MG63 (cell line): ENCODE measurements at regions not wholly inside any gene's neighbourhood (a gene's known extent, or its start where the extent isn't known, plus 50 kb on each side); places are given as distances from the start of the nearest gene placed in this dataset.
A peak's percentile ranks its signal among the peaks of the same experiment; 100 is the strongest.

Source experiments
- DNase-seq: peaks from one replicate; pipeline ENCODE4 v3.0.0-alpha.2; 2020
- H3K27me3 ChIP-seq: fragments of 250-450 bp; sonication (Bioruptor Pico); 2 replicates; pipeline ENCODE4 v1.5.1; 2020; ENCODE audit warnings: mild to moderate bottlenecking, moderate library complexity
- H3K36me3 ChIP-seq: fragments of 250-450 bp; sonication (Bioruptor Pico); 2 replicates; pipeline ENCODE4 v1.5.1; 2020; ENCODE audit warnings: mild to moderate bottlenecking, moderate library complexity
- H3K4me3 ChIP-seq: fragments of 250-450 bp; sonication (Bioruptor Pico); 2 replicates; pipeline ENCODE4 v1.5.1; 2020; ENCODE audit warnings: mild to moderate bottlenecking, moderate library complexity
- H3K9me3 ChIP-seq: fragments of 250-450 bp; sonication (Bioruptor Pico); 2 replicates; pipeline ENCODE4 v1.5.1; 2020; ENCODE audit warnings: mild to moderate bottlenecking, moderate library complexity

DNA sequence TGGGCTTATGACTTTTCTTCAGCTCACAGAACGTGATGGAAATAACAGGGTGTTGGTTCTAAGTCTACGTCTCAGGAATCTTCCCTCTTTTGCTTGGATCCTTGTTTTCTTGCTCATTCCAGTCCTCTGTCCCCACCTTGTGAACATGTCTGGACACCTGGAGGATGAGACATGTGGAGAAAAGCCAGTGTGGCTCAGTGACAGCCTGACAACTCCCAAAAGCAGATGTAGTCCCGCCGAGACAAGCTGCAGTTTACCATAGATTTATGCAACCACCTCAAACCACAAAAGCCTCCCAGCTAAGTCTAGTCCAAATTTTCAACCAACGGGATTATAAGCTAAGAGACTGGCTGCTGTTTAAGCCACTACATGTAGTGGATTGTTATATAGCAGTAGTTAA is 476.1 kb downstream of the SH2D4B start:
- DNase-seq: no peak
- peaks cover 6% of the 10 kb centered on the region; the same call in 1 of the 2 replicates for H3K27me3 ChIP-seq
- no peaks in the 10 kb centered on the region for H3K9me3 ChIP-seq
- H3K36me3 ChIP-seq: no peaks in the 10 kb centered on the region
- H3K4me3 ChIP-seq: no peak overlapping the region

DNA sequence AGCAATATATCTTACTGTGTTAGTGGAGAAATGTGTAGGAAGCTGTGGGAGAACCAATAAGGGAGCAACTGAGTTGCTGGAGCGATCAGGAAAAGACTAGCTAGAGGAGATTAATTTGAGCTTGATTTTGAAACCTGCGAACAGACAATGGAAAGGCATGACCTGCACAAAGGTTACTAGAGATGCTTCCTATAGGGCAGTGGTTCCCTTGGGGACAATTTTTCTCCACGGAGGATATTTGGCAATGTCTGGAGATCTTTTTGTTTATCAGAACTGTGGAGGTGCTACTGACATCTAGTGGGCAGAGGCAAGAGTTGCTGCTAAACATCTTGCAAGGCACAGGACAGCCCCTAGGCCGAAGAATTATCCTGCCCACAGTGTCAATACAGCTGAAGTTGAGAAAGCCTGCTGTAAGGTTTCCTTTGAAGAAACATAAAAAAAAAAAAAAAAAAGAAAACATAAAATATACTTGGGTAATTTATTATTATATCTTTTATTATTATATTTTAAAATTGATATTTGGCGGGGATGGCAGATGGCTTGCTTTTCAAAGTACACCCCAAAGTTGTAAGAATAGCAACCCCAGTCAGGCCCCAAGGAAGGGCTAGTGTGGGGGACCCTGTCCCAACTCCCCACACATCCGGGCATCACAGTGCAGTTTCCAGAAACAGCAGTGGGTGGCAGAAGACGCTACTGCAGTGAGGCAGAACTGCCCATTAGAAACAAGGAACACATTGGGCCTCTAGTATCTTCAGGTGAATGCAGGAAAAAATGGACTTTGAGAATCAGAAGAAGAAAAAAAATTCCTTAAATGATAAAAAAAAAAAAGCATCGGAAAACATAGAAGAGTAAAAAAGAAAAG is 481.6 kb downstream of the SH2D4B start:
- peak; percentile 9 for DNase-seq
- Histone ChIP-seq H3K36me3 (no peaks in the 10 kb centered on the region), H3K4me3 (no peak overlapping the region), H3K27me3 (peaks cover 6% of the 10 kb centered on the region; the same call in 1 of the 2 replicates), H3K9me3 (no peaks in the 10 kb centered on the region)

DNA sequence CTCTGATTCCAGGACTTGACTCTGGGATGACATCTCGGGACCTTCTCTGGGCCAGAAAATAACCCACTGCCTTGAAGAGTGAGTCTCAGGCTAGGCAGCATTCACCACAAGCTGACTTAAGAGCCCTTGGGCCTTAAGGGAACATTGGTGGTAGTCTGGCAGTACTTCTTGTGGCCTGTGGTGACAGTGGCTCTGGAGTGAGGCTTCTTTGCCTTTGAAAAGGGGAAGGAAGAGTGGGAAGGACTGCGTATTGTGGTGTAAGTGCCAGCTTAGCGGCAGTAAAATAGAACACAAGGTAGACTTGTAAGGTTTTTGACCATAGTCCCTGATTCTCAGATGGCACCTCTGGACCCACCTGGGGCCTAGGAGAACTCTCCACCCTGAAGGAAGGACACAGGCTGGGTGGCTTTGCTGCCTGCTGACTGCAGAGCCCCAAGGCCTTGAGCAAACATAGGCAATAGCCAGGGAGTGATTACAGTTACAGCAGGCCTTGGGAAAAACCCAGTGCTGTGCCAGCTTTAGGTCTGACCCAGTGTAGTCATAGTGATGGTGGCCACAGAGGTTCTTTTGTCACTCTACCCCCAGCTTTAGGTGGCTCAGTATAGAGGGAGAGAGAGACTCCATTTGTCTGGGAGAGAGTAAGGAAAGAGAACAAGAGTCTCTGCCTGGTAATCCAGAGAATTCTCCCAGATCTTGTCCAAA is 483.9 kb downstream of the SH2D4B start:
- no peak for DNase-seq
- Histone ChIP-seq H3K4me3 (no peak overlapping the region), H3K36me3 (no peaks in the 10 kb centered on the region), H3K27me3 (0 out of 2 replicates have a peak, but pooled peaks cover 3% of the 10 kb centered on the region), H3K9me3 (no peaks in the 10 kb centered on the region)

DNA sequence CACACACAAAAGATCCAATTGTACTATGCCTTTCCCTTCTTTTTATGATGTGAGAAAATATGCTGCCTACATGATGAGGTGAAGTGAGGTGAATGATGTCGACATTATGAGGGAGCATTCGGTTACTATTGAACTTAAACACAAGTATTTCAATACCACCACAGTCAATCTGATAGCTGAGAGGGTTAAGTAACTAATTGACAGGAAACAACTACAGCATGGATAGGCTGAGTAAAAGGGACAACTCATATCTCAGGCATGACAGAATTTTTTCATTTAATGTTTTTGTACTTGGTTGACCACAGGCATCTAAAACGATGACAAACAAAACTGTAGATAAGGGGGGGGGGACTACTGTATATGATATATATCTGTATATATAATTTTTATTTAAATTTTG is 488.9 kb downstream of the SH2D4B start:
- Histone ChIP-seq H3K4me3 (no peak overlapping the region), H3K36me3 (no peaks in the 10 kb centered on the region), H3K27me3 (no peaks in the 10 kb centered on the region), H3K9me3 (no peaks in the 10 kb centered on the region)
- DNase-seq: no peak

DNA sequence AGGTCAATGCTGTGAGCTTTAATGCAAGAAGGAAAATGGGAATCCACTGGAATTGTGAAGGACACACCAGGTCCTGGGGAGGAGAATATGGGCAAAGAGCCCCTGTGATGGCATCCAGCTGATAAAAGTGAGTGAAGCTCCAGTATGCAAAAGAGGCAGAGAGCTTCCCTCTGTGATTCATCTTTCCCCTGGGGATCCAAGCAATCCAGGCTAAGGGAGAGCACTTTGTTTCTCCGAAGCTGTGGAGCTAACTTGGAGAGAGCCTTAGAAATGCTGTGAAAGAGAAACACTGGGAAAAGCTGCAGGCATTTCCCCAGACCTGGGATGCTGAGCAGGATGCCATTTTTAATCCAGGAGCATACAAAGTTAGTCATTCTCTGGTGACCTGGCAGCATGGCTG is 489.5 kb downstream of the SH2D4B start:
- no peaks in the 10 kb centered on the region for H3K36me3 ChIP-seq
- H3K9me3 ChIP-seq: no peaks in the 10 kb centered on the region
- no peak for DNase-seq
- H3K27me3 ChIP-seq: no peaks in the 10 kb centered on the region
- no peak overlapping the region for H3K4me3 ChIP-seq

DNA sequence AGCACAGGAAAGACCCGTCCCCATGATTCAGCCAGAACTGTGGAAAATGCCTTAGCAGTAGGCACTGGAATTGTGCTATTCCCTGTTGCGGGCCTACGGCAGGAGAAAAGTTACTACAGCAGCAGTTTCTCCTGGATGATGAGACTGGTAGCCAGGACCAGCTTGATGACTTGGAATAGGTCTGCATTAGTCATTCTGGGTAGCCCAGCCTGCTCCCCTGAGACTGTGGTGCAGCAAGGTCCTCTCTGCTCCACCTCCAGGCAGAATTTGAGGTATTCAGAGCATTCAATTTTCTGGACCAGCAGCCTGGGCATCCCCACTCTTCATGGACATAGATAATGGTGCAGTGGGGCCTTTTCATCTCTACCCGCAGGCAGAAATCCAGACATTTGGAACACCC is 490.0 kb downstream of the SH2D4B start:
- Histone ChIP-seq H3K9me3 (no peaks in the 10 kb centered on the region), H3K4me3 (no peak overlapping the region), H3K36me3 (no peaks in the 10 kb centered on the region), H3K27me3 (no peaks in the 10 kb centered on the region)
- DNase-seq: no peak

DNA sequence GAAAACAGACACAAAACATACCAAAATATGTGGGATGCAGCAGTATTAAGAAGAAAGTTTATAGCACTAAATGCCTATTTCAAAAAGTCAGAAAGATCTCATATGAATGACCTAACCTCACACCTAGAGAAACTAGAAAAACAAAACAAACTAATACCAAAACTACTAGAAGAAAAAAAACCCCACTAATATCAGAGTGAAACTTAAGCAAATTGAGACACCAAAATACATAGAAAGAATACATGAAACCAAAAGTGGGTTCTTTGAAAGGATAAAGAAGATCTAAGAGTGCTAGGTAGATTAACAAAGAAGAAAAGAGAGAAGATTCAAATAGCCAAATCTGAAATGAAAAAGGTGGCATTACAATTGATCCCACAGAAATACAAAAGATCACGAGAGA is 494.1 kb downstream of the SH2D4B start:
- H3K27me3 ChIP-seq: no peaks in the 10 kb centered on the region
- H3K9me3 ChIP-seq: no peaks in the 10 kb centered on the region
- no peak overlapping the region for H3K4me3 ChIP-seq
- no peak for DNase-seq
- H3K36me3 ChIP-seq: no peaks in the 10 kb centered on the region

DNA sequence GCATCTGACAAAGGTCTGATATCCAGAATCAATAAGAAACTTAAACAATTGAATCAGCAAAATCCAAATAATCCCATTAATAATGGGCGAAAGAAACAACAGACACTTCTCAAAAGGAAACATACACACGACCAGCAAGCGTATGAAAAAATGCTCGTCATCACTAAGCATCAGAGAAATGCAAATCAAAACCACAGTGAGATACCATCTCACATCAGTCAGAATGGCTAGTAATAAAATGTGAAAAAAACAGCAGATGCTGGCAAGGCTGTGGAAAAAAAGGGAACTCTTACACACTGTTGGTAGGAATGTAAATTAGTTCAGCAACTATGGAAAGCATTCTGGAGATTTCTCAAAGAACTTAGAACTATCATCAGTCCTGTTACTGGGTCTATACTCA is 496.7 kb downstream of the SH2D4B start:
- no peaks in the 10 kb centered on the region for H3K27me3 ChIP-seq
- no peaks in the 10 kb centered on the region for H3K36me3 ChIP-seq
- H3K9me3 ChIP-seq: no peaks in the 10 kb centered on the region; the same call in 1 of the 2 replicates
- DNase-seq: no peak
- no peak overlapping the region for H3K4me3 ChIP-seq

DNA sequence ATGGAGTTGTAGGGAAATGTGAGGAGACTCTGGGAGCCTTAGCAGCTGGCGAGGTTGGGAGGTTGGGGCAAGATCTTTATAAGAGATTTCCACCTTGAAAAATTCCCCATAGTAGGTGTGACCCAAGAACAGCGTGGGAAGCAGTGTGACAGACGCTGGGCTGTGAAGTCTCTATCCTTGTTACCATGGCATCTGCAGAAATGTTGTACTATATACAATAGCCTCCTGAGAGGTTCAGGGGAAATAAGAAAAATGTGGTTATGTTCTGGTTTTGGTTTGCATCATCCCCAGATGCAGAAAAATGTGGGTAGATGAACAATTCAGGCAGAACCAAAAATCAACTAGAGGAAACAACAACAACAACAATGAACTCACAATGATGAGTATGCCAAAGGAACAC is 498.6 kb downstream of the SH2D4B start:
- Histone ChIP-seq H3K27me3 (no peaks in the 10 kb centered on the region), H3K36me3 (no peaks in the 10 kb centered on the region), H3K4me3 (no peak overlapping the region), H3K9me3 (no peaks in the 10 kb centered on the region; the same call in 1 of the 2 replicates)
- DNase-seq: no peak

DNA sequence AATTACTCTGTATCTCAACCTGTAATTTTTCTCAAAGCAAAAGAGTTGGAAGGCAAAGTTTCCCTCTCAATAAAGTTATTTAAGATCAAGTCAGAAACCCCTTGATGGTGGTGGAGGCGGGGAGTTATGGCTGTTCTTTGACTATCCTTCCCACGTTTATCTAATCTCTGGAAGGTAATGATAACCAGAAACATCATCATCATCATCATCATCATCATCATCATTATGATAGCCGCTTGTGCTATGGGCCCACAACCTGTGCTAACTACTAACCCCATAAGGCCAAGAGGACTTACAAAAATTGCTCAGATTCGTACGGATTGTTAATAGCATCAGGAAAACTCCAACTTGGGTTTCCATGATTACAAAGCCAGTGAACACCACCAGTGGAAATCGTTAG is 502.3 kb downstream of the SH2D4B start:
- no peak for DNase-seq
- H3K9me3 ChIP-seq: no peaks in the 10 kb centered on the region; the same call in 1 of the 2 replicates
- H3K36me3 ChIP-seq: no peaks in the 10 kb centered on the region
- no peaks in the 10 kb centered on the region for H3K27me3 ChIP-seq
- no peak overlapping the region for H3K4me3 ChIP-seq

DNA sequence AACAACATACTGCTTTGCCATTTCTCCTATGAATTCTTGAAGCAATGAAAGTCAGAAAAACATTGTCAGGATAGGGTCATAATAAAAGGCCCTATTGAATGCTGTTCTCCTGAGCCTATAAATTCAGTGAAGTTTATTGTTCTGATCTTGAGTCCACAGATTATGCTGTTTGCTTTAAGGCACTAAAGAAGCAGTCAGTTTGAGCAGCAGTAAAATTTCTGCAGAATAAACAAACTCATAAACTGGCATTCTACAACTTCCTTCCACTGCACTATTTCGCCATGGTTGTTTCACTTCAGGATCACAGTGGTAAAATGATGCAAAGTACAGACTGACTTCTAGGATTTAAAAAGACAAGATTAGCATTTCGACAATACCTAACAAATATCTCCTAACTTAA is 503.2 kb downstream of the SH2D4B start:
- no peaks in the 10 kb centered on the region; the same call in 1 of the 2 replicates for H3K9me3 ChIP-seq
- H3K4me3 ChIP-seq: no peak overlapping the region
- no peaks in the 10 kb centered on the region for H3K36me3 ChIP-seq
- no peak for DNase-seq
- no peaks in the 10 kb centered on the region for H3K27me3 ChIP-seq

DNA sequence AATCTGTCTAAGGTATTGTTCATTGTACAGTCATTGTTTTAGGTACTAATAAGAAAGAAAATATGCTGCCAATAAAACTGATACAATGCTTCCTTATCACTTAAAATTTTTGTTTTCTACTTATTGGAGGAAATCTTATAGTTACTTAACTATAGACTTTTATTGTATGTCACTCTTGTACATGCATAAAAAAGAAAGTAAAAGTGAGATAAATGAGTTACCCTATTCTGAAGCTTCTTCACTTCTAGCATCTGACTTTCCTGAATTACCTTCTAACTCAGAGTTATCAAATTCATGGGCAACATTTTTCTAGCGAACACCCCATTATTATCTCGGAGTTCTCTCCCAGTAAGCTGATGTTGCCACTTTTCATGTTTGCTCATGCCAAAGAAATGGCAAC is 504.9 kb downstream of the SH2D4B start:
- no peak overlapping the region for H3K4me3 ChIP-seq
- DNase-seq: no peak
- H3K9me3 ChIP-seq: no peaks in the 10 kb centered on the region
- H3K27me3 ChIP-seq: no peaks in the 10 kb centered on the region
- no peaks in the 10 kb centered on the region for H3K36me3 ChIP-seq

DNA sequence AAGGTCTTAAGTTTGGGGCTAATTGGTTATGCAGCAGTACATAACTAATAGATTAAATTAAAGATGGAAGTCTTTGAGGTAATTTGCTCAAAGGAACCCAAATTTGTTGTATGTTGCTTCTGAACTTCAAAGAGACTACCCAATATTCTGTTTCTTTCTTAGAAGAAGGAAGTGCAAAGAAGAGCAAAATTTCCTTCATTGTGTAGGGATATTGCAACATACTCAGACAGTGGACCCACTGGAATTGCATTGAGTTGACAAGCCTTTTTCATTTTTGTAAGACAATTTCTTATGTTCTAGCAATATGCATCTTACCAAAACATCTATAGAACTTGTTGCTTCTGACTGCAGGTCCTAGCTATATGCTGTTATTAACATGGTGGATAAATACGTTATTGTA is 527.8 kb downstream of the SH2D4B start:
- no peak for DNase-seq
- Histone ChIP-seq H3K4me3 (no peak overlapping the region), H3K36me3 (no peaks in the 10 kb centered on the region), H3K9me3 (no peaks in the 10 kb centered on the region), H3K27me3 (no peaks in the 10 kb centered on the region)

DNA sequence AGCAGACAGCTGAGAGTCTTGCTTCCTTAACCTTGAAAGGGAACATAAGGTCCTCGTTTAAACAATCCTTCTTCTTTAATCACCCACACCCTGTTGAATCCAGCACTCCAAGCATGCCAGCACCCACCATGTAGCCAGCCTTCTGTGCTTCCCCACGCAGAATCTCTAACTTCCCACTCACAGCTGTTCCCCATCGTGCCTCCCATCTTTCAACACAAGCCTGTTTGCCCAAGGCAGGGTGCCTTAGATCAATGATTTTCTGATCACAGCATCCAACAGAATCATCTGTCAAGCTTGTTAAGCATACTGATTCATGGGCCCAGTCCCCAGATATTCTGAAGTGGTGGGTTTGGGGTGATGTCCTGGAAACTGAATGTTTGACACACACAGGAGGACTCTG is 530.8 kb downstream of the SH2D4B start:
- Histone ChIP-seq H3K36me3 (no peaks in the 10 kb centered on the region), H3K27me3 (no peaks in the 10 kb centered on the region), H3K9me3 (no peaks in the 10 kb centered on the region), H3K4me3 (no peak overlapping the region)
- DNase-seq: no peak

DNA sequence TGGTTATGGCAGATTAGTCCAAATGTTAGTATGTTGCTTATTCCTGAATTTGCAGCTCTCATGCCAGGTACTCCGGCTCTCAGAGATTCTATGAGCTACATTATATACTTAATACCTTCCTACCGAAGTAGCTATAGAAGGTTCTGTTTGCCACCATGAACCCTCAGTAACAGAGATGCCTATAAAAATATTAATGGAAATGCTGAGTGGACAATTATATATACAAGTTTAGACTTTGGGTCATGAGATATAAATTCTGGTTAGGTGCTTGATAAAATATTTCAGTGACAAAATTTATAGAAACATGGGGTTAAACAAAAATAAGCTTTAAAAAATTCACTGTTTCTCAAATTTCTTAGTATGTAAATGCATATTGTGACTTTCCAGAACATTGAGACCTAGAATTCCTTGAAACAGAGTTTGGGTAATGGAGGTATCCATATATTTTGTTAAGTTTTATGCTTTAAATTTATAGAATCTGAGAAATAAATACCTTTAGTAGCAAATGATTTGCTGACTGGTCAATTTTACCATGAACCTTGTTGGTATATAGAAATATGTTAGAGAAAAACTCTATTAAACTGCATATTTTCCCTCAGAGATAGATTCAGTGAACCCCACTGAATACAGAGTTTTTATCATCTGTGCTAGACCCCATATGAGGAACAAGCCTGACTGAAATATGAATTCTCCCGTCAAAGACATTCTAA is 533.5 kb downstream of the SH2D4B start:
- Histone ChIP-seq H3K4me3 (no peak overlapping the region), H3K9me3 (no peaks in the 10 kb centered on the region), H3K27me3 (no peaks in the 10 kb centered on the region; the same call in 1 of the 2 replicates), H3K36me3 (no peaks in the 10 kb centered on the region)
- DNase-seq: no peak

DNA sequence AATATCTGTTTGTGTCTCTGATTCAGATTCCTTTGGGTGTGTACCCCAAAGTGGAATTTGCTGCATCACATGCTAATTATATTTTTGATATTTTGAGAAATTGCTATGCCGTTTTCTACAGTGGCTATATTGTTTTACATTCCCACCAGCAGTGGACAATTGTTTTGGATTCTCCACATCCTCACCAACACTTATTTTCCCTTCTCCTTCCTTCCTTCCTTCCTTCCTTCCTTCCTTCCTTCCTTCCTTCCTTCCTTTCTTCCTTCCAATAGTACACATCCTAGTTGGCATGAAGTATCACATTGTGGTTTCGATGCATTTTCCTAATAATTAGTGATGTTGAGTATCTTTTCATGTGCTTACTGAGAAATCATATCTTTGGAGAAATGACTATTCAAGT is 535.5 kb downstream of the SH2D4B start:
- DNase-seq: no peak
- H3K4me3 ChIP-seq: no peak overlapping the region

DNA sequence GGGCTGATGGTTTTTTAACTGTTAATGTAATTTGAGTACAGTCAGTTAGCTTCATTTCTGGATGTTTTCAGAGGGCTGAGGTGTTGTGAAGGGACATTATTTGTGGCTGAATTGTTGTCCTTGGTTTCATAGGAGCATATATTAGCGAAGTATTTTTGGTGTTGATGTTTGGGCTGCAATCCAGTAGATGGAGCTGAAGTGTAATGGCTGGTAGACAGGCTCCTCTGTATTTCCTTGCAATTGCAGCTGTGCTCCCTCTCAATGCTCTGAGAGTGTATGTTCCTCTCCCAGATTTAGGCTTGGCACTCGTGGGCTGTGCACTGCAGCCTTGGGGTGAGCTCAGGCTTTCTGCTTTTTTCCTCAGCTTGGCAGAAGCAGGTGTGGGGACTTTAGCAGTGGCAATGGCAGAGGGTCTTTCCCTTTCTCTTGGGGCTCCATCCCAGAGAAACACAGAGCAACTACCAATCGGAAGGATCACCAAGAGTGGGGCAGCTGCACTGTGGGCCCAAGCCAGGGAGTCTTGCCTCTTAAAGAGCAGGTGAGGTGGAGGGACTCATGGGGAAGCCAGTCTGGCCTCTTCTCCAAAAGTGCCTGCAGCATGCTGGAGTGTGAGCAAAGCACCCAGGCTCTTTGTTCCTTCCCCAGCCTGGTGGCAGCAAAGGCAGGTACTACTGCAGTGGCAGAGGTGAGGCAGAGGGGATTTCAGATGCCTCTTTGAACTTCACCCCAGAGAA is 544.4 kb downstream of the SH2D4B start:
- Histone ChIP-seq H3K27me3 (no peaks in the 10 kb centered on the region), H3K36me3 (no peaks in the 10 kb centered on the region), H3K9me3 (no peaks in the 10 kb centered on the region), H3K4me3 (no peak overlapping the region)
- no peak for DNase-seq

More for the DNA sequence above, 535.5 kb downstream of the SH2D4B start:
- Histone ChIP-seq H3K27me3 (no peaks in the 10 kb centered on the region; the same call in 1 of the 2 replicates), H3K36me3 (no peaks in the 10 kb centered on the region), H3K9me3 (no peaks in the 10 kb centered on the region)
